ENCODE measurements at regions not wholly inside any gene's neighbourhood (a gene's known extent, or its start where the extent isn't known, plus 50 kb on each side); places are given as distances from the start of the nearest gene placed in this dataset.

- Histone ChIP-seq H3K9me3 (ENCODE audit: control insufficient read depth, low read depth, low read length) (no peaks in the 10 kb centered on the region), H3K36me3 (ENCODE audit: control insufficient read depth in 2 of 2, extremely low read depth in 1 of 2, insufficient read depth in 2 of 2, low read length in 2 of 2) (no peaks in the 10 kb centered on the region), H3K9ac (ENCODE audit: control insufficient read depth, extremely low read depth, insufficient read depth, low read length) (no peak overlapping the region), H4K20me1 (ENCODE audit: control insufficient read depth, extremely low read depth, insufficient read depth, low read length) (no peaks in the 10 kb centered on the region), H3K9me1 (ENCODE audit: control insufficient read depth, extremely low read depth, insufficient read depth, low read length) (no peaks in the 10 kb centered on the region), H3K27me3 (ENCODE audit: control insufficient read depth, extremely low read depth, insufficient read depth, low read length) (no peaks in the 10 kb centered on the region), H3K4me1 (ENCODE audit: control insufficient read depth, extremely low read depth, insufficient read depth, low read length) (no peaks in the 10 kb centered on the region), H3K79me2 (ENCODE audit: control insufficient read depth, insufficient read depth, low read length) (no peaks in the 10 kb centered on the region), H3K27ac (ENCODE audit: control insufficient read depth, insufficient read depth, low read length) (no peak overlapping the region), H3K4me3 (ENCODE audit: control insufficient read depth in 2 of 3, extremely low read depth in 1 of 3, insufficient read depth in 2 of 3, low read depth in 1 of 3, low read length in 3 of 3) (no peak overlapping the region), H2AFZ (ENCODE audit: control insufficient read depth, low read length) (no peak overlapping the region), H3K4me2 (ENCODE audit: control insufficient read depth, extremely low read depth, insufficient read depth, low read depth, low read length) (no peak overlapping the region)
- no peak for DNase-seq (ENCODE audit: low read depth, low spot score)
- dilution Hi-C loops (cut with MboI; ENCODE audit: extremely low pct_ligation_motif_present, low sequenced_read_pairs) = no loop called here
- no peak for TF ChIP-seq CTCF (optimal IDR thresholded peaks at IDR 0.05 in 1 of 3, IDR thresholded peaks at IDR 0.05 in 1 of 3, conservative IDR thresholded peaks at IDR 0.05 in 1 of 3; ENCODE audit: extremely low read depth in 1 of 3, insufficient read depth in 2 of 3, low read length in 3 of 3)
- no peak for TF ChIP-seq EZH2 (IDR thresholded peaks at IDR 0.05; ENCODE audit: low read length)
- FAIRE-seq = no peak
Observed at GRCh38 chr18:29060349-29060748, 883.4 kb upstream of the CDH2 start.

- dilution Hi-C loops (cut with MboI; ENCODE audit: extremely low pct_ligation_motif_present, low sequenced_read_pairs) = no loop called here
Observed at GRCh38 chr18:29057703-29058102, 880.8 kb upstream of the CDH2 start.

More at GRCh38 chr18:29057703-29058102, 880.8 kb upstream of the CDH2 start:
- no peaks in the 10 kb centered on the region for H4K20me1 ChIP-seq (ENCODE audit: control insufficient read depth, extremely low read depth, insufficient read depth, low read length)
- H3K9me1 ChIP-seq (ENCODE audit: control insufficient read depth, extremely low read depth, insufficient read depth, low read length) = no peaks in the 10 kb centered on the region
- no peaks in the 10 kb centered on the region for H3K79me2 ChIP-seq (ENCODE audit: control insufficient read depth, insufficient read depth, low read length)
- no peak for DNase-seq (ENCODE audit: low read depth, low spot score)
- H3K4me3 ChIP-seq (ENCODE audit: control insufficient read depth in 2 of 3, extremely low read depth in 1 of 3, insufficient read depth in 2 of 3, low read depth in 1 of 3, low read length in 3 of 3) = no peak overlapping the region
- H3K4me1 ChIP-seq (ENCODE audit: control insufficient read depth, extremely low read depth, insufficient read depth, low read length) = no peaks in the 10 kb centered on the region
- H3K9ac ChIP-seq (ENCODE audit: control insufficient read depth, extremely low read depth, insufficient read depth, low read length) = no peak overlapping the region
- H2AFZ ChIP-seq (ENCODE audit: control insufficient read depth, low read length) = no peak overlapping the region
- no peaks in the 10 kb centered on the region for H3K27me3 ChIP-seq (ENCODE audit: control insufficient read depth, extremely low read depth, insufficient read depth, low read length)
- FAIRE-seq = no peak
- no peak overlapping the region for H3K27ac ChIP-seq (ENCODE audit: control insufficient read depth, insufficient read depth, low read length)
- TF ChIP-seq CTCF (optimal IDR thresholded peaks at IDR 0.05 in 1 of 3, IDR thresholded peaks at IDR 0.05 in 1 of 3, conservative IDR thresholded peaks at IDR 0.05 in 1 of 3; ENCODE audit: extremely low read depth in 1 of 3, insufficient read depth in 2 of 3, low read length in 3 of 3) (no peak), EZH2 (IDR thresholded peaks at IDR 0.05; ENCODE audit: low read length) (no peak)
- no peaks in the 10 kb centered on the region for H3K9me3 ChIP-seq (ENCODE audit: control insufficient read depth, low read depth, low read length)
- no peak overlapping the region for H3K4me2 ChIP-seq (ENCODE audit: control insufficient read depth, extremely low read depth, insufficient read depth, low read depth, low read length)
- H3K36me3 ChIP-seq (ENCODE audit: control insufficient read depth in 2 of 2, extremely low read depth in 1 of 2, insufficient read depth in 2 of 2, low read length in 2 of 2) = no peaks in the 10 kb centered on the region

Measured in keratinocyte (primary cell).